Stimulated activated CD4-positive, alpha-beta T cell treated with anti-CD3 and anti-CD28 coated beads, Interleukin-1b, Interleukin-23, amount 100 ng/mL, for 1 hour (primary cell): ENCODE measurements at regions not wholly inside any gene's neighbourhood (a gene's known extent, or its start where the extent isn't known, plus 50 kb on each side); places are given as distances from the start of the nearest gene placed in this dataset.

ENCODE experiments used
- DNase-seq, 2 donors: peaks; one replicate each; pipeline ENCODE4 v3.0.0-alpha.2; 2020; ENCODE audit warnings: low read depth in 2 of 2

GRCh38 chr22:27218012-27218920 is 560.9 kb downstream of the MIAT start:
- DNase-seq, result no peak

- no peak for DNase-seq
Observed at GRCh38 chr22:27219036-27219435, 561.6 kb downstream of the MIAT start.

- no peak for DNase-seq
Observed at GRCh38 chr22:27220339-27220738, 563.0 kb downstream of the MIAT start.

GRCh38 chr22:27222178-27222577 is 564.8 kb downstream of the MIAT start:
- no peak for DNase-seq

- DNase-seq, result no peak
Observed at GRCh38 chr22:27223317-27224177, 566.2 kb downstream of the MIAT start.

- no peak for DNase-seq
Observed at GRCh38 chr22:27224485-27225374, 567.3 kb downstream of the MIAT start.

GRCh38 chr22:27226666-27227065 is 569.3 kb downstream of the MIAT start:
- DNase-seq, result no peak

- no peak for DNase-seq
Observed at GRCh38 chr22:27228771-27229170, 571.4 kb downstream of the MIAT start.

- no peak for DNase-seq
Observed at GRCh38 chr22:27230189-27230588, 571.4 kb downstream of the MN1 start.

- no peak for DNase-seq
Observed at GRCh38 chr22:27231266-27231665, 570.3 kb downstream of the MN1 start.

- DNase-seq, result no peak
Observed at GRCh38 chr22:27232077-27232476, 569.5 kb downstream of the MN1 start.

GRCh38 chr22:27237080-27237741 is 564.3 kb downstream of the MN1 start:
- no peak for DNase-seq

GRCh38 chr22:27238935-27239510 is 562.5 kb downstream of the MN1 start:
- DNase-seq, result no peak

- DNase-seq, result no peak
Observed at GRCh38 chr22:27239520-27239919, 562.0 kb downstream of the MN1 start.

- no peak for DNase-seq
Observed at GRCh38 chr22:27240298-27241075, 561.1 kb downstream of the MN1 start.

- DNase-seq, result no peak
Observed at GRCh38 chr22:27241430-27242321, 559.9 kb downstream of the MN1 start.

GRCh38 chr22:27242474-27242873 is 559.1 kb downstream of the MN1 start:
- no peak for DNase-seq

- no peak for DNase-seq
Observed at GRCh38 chr22:27242917-27243589, 558.5 kb downstream of the MN1 start.
